ENCODE measurements at regions not wholly inside any gene's neighbourhood (a gene's known extent, or its start where the extent isn't known, plus 50 kb on each side); places are given as distances from the start of the nearest gene placed in this dataset.

DNA sequence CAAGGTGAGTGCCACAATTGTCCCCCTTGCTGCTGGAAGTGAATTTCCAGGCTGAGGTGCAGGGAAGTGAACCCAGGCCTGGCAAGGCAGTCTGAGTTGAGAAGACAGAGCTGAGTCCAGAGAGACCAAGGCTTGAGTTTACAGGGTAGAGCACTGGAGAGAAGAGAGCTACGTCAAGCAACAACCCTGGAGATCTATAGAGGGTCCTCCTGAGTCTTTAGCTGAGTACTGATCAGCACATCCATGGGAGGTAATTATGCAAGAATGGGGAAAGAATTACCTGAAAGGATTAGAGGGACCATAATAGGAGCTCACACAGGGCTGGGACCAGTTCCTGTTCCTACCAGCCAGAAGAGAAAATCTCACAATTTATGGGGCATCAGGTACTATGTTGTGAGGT is 190.7 kb downstream of the NEDD1 start:
- no peak for DNase-seq

DNA sequence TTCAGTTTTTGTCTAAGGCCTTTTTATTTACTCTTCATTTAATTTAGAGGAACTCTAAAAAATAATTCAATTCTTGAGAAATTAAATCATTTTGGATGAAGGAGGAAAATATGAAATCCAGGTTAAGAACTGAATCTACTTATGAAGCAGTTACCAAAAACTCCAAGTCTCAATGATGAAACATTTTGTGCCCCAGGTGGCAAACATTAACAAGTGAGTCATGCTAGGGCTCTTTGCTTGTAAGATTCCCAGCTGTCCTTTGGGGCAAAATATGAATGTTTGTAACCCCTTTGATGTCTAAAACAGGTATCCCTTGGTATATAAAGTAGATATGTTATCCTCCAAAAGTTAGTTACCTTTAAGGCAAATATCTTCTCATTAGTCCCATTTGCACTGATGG is 202.4 kb downstream of the NEDD1 start:
- no peak for DNase-seq

DNA sequence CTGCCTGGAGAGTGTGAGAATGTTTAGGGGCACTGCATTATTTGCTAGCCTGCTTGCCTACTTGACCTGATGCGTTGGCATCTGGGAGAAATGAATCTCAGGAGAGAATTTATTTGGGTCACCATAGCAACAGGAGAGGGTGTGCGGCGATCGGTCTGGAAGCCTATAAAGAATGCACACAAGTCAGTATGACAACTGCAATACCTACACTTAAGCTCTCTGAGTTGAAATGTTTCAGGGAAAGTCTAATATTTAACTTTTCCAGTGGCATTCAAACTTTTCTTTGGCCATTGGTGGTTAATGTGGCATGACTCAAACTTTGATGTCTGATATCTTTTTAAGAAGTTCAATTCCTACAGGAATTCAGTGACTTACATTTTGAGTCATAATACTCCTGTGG is 205.1 kb downstream of the NEDD1 start:
- no peak for DNase-seq

DNA sequence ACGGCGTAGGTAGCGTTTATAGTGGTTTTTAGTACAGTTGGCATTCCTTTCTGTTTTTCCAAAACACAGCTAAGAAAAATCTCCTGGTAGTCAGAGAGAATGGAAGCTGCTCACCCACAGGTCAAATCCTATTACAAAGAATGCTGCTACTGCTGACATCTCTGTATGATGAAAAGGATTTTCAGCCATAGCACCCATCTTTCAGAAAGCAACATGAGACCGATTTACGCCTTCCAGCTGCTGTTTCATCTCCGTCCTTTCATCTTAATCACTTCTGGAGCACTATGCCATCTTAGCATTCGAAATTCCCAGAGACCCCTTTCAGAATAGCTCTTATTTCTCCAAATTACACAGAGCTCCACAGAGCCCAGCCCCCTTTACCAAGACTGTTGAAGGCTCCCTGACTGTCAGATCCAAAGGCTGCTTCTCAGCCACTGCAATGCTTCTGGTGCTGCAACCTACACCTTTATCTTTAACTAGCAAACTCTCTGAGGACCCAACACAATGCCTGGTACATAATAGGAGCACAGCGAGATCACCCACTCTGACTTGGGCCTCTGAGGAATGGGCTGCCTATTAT is 211.8 kb downstream of the NEDD1 start:
- no peak for DNase-seq

DNA sequence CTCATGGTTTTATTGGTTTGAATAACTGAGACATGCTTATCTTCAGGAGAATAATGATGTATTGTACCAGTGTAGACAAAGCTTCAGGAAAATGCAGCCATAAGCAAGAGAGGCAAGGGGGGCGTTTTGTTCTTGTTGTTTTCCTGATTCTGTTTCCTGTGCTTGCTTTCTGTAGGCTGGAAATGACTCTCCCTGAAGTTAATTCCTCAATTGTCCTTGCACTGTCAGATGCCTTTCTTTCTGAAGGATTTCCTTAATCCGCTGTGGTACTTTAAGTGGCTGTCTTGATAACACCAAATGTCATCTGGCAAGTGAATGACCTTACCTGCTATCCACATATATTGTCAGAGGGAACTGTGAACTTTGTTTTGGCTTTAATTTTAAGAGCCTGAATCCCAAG is 220.0 kb downstream of the NEDD1 start:
- peak; percentile 78 for DNase-seq

DNA sequence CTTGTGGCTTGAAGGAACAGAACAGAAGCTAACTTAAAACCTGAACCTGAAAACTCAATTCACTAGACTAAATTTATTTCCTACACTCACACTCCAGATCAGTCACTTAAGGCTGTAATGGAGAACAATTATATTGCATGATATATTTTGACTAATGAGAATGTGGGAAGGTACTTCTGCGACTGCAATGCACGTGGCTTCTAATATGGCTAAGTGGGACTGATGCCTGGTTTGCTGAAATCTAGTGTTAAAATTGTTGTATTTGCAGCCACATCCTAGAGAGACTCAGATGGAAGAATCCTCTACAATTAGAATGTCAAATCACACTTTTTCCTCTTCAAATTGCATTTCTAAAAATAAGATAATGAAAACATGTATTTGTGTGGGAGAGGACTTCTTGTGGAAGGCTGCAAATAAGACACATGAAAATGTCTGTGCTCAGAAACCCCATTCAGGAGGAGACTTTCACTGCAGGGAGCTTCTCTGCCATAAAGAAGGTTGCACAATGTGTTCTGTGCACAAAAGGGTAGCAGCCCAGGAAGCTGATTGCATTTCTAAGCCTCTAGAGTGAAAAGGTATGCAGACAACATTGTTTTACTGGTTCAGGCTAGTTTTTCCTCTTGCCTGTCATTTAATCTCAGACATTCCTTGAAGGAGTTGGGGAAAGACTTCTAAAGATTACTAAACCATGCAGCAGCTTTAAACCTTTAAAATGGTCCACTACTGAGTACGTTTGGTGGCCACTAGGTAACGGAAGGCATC is 224.3 kb downstream of the NEDD1 start:
- DNase-seq: peak; percentile 25

DNA sequence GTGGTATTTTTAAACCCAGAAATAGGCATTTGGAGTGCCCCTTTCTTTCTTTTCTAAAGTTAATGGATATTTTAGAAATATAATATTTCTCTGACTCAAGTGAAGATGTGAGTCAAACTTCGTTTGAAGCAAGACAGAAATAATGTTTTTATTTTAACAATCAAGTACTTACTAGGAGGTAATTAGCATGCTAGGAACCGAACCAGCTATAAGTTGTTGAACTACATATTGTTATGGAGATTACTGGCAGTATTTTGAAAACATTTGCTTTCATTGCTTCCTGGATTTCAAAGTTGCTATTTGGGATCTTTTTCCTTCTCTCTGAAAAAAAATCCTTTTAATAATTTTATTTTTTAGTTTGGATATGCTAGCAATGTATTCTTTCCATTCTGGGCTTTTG is 225.2 kb downstream of the NEDD1 start:
- DNase-seq: no peak

DNA sequence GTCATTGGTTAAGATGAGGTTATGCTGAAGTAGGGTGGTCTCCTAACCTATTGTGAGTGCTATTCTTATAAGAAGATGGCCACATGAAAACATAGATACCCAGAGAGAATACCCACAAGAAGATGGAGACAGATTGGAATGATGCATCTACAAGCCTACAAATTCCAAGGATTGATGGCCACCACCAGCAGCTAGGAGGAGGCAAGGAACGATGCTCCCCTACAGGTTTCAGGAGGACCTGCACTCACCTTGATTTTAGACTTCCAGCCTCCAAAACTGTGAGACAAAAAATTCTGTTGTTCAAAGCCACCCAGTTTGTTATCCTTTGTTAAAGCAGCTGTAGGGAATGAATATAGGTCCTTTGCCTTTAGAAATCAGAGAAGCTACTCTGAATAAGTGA is 227.4 kb downstream of the NEDD1 start:
- no peak for DNase-seq

DNA sequence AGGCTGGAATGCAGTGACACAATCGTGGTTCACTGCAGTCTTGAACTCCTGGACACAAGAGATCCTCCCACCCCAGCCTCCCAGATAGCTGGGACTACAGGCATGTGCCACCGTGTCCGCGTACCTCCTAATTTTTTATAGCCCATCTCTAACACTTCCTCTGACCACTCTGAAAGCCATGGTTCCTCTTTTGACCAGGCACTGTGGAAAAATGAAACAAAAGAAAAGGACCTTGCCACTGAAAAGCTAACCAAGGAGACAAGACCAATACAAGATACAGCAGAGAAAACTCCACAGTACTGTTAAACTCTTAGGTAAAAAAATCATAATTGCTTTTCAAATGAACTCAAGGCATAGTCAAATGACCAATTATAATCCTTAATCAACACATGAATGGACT is 233.3 kb downstream of the NEDD1 start:
- no peak for DNase-seq

DNA sequence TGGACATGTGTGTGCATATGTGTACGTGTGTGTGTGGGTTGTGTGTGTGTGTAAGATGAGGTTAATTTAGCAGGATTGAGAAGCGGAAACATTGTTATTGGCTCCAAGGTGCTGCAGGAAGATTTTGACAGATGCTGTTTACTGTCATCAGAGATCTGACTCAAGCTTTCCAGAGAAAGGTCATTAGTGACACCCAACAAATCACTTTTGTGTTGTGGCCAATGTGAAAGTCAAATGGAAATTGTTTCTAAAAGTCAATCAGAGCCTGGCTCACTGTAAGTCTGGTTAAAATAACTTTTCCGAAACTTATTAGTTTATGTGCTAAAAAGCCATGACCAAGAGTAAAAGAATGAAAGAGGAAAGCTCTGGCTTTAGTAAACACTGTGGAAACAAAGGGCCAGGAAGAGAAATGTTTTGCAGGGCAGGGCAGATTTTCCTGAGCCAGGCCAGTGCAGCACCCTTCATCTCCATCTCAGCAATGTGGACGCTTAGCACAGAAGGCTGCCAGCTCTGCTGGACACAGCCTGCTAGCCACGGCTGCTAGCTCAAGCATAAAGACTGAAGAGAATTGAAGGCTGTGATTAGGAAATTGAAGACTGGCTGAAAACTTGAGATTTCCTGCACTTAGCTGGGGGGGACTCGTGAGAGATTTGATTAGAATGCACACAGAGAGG is 235.8 kb downstream of the NEDD1 start:
- DNase-seq: no peak

DNA sequence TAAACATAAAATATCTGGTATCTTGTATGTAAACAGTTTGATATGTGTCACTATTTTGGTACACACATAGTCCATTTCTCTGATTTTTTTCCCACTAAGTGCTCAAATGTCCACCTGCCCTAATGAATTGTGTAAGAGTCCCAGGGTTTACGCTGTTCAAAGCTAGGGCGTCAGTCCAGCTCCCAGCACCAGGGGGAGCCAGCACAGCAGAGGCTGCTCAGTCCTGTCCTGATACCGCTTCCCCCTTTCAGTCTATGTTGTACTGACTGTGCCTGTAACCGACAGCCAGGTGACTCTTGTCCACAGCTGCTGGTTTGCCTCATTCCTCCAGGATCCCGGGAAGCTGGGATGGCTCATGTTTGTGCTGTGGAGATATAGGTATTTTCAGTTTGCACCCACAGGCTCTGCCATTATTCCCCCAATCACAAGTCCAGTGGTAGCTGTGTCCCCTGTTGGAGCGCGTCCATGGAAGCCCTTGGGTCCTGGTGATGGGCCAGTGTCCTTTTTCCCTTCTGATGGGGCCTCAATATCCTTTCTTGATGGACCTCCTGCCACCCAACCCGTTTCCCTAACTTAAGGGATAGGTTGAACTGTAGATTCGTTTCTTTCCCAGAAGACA is 242.0 kb downstream of the NEDD1 start:
- no peak for DNase-seq

DNA sequence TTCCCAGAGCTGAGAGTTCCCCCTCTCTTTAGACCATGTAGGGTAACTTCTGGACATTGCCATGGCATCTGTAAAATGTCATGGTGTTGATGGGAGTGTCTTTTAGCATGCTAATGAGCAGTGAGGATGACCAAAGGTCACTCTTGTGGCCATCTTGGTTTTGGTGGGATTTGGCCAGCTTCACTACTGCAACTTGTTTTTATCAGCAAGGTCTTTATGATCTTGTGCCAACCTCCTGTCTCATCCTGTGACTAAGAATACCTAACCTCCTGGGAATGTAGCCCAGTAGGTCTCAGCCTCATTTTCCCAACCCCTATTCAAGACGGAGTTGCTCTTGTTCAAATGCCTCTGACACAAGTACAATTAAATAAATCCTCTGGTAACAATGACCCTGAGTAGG is 244.4 kb downstream of the NEDD1 start:
- DNase-seq: no peak

DNA sequence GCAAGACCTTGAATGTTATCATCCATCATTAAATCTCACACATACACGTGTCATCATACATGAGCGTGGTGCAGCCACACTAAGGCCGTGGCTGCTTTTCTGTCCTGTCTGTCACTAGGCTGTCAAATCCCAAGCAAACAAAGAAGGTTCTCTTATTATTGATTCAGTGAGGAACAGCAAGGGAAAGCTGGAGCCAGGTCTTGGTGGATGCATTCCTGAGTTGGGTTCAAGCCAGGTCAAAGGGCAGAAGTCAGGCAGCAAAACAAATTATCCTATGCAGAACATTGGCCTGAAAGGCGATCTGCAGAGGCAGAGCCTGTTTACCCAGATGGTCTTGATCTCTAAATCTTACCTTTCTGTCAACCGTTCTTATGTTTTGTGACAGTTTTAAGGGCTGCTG is 252.3 kb downstream of the NEDD1 start:
- no peak for DNase-seq

DNA sequence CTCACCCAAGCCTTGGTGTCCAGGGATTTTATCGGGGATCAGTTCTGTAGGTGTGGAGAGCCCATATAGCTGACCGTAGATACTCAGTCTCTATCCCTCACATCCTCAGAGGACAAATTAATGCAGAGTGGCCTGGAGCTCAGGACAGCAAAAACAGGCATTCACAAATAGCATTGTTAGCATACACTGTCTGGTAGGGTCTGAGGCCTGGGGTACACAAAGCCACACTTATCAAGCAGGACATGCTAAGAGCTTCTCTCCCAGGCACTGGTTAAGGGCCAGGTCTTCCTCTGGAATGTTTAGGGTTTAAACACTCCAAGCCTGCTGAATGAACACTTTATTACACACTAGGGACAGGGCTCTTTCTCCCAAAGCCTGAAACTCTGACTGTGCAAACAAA is 253.2 kb downstream of the NEDD1 start:
- DNase-seq: no peak

DNA sequence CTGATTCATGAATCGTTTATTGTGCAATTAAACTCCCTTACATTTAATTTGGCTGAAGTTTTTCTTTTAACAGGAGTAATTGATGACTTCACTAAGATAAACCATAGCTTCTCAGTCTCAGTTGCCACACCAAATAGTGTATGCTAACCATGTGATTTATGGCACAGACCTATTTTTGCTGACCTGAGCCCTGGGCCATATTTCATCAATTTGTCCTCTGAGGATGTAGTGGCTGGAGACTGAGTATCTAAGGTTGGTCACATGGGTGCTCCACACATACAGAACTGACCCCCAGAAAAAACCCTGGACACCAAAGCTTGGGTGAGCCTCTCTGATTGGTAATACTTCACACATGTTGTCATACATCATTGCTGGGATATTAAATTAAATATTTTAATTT is 255.1 kb downstream of the NEDD1 start:
- no peak for DNase-seq

DNA sequence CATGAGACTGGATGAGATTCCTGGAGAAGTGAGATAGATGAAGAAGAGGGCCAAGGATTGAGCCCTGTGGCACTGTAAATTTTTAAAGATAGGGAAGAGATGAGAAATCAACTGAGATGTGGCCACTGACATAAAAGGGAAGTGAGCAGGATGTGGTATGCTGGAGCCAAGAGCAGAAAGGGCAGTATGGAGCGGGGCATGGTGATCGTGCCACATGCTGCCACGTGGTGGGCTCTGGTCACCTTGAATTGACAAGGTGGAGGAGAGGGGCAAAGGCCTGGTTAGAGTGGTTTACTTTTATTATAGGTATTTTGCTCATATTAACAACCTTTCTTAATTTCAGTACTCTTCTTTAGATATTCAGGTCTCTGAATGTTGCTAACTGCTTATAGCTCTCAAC is 257.9 kb downstream of the NEDD1 start:
- no peak for DNase-seq

DNA sequence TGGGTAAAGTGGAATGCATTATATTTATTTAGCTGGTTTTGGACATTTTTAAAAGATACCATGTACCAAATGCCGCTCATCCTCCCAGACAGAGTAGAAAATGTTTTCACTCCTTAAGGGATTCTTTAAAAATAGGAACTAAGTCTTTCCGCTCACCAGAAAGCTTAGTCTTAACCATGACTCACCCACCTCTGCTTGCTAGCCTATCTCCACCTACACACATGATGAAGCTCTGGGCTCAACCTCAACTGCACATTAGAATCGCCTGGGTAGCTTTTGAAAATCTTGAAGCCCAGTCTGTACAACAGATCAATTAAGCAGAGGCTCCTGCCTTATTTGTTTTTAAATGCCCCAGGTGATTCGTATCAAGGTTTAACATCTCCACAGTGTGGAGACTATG is 260.5 kb downstream of the NEDD1 start:
- DNase-seq: no peak

DNA sequence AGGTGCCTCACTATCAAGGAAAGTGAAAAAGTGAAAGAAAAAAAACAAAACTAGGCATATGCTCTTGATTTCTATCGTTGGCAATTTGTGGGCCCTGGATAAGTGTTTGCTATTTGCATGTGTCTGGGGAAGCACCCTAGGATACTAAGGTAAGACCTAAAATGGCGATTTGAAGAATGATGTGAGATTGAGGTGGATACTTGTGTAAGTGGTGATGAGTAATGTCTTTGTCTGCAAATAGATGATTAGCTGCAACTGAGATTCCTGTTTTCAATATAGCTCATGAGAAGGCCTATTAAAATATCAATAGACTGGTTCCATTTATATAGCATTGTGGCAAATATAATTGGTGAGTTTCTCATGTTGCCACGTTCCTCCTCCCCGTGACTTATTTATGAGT is 261.7 kb downstream of the NEDD1 start:
- peak; percentile 44 for DNase-seq

DNA sequence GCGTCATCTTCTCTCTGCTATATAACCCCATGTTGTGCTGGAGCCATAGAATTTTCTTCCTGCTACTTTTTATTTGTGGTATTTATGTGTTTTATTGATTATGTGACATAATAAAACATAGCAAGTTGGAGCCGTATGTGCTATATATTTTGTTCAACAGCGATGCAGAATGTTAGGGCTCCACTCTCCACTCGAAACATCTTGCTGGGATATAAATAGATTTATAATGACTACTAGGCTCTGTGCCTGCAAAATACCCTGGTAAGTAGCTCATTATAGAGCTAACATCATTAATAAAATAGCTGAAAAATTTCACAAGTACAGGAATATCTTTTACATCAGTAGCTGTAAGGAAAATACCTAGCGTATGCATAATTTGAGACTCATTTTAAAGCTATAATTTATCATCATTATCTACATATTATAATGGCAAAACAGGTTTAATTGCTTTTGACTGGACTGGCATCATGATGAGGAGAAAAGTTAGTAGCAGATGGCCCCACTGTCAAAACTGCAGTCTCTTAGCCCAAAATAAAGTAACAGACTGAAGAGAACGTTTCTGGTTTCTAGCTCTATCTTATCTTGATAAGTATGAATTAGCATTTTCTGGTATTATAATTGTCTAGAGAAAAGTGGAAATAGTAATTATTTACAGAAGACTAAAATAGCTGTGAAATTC is 263.0 kb downstream of the NEDD1 start:
- DNase-seq: no peak

DNA sequence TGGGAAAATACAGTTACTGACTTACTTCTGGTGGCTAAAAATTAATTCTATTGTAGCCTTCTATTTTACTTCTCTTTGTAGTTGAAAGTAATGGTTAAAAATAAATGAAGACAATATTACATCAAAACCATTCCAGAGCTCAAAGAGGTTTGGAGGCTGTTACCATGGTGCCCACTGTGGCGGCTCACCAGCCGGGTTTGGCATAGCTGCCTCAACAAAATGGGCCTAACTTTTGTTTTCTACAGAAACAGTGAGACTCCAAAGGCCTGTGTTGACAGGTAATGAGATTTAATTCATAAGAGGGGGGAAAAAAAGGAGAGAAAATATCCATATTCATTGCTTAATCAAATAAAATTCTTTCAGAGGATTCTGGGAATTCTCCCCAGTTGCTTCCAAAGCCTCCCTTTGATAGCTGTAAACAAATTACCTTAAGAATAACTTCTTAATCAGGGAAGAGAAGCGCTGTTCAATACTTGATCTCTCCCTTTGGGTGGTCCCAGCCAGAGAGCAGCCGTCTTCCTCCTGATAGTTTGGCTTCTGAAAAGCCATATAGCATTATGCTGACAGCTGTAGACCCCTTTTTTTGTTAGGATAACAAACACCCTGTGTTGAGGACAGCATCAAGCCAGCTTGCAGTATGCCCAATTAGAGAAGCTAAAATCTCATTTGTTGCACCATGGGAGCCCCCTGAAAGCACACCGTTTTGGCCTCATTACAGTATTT is 266.8 kb downstream of the NEDD1 start:
- no peak for DNase-seq

DNA sequence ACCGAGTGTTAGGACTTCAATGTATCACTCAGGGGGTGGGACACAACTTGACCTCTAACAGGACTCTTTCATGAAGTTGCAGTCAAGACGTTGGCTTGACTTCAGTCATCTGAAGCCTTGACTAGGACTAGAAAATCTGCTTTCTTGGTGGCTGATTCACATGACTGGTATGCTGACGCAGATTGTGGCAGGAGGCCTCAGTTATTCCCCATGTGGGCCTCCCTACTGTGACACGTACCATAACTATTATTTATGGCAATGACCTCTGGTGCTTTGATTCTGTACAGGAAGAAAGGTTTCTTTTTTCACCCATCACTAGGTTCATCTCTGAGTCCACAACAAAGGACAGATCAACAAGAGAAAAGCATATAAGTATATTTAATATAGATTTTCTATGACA is 270.4 kb downstream of the NEDD1 start:
- no peak for DNase-seq

DNA sequence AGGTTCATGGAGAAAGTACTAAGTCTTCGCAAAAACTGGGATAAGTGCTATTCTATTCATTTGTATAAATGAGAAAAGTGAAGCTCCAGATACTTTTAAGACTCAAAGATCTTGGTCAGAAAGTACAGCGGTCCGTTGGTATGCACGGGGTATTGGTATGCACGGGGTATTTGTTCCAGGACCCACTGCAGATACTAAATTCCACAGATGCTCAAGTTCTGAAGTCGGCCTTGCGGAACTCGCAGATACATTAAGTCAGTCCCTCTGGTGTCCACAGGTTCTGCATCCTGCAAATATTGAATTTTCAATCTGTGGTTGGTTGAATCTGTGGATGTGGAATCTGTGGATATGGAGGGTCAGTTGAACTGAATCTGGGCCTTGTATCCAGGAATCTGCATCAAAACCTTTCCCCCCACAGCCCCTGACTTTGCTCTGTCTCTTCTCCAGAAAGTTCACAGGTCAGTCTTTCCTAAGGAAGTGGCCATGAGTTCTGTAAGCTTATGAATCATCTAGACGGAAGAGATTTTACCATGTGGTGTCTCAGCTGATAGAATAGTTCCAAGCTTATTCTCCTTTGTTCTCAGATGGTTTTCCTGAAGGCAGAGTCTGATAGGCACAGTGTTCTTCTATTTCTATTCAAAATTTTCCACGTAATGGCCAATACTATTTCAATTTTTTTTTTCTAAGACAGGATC is 274.7 kb downstream of the NEDD1 start:
- DNase-seq: no peak

All from NCI-H345 (cell line).